ENCODE measurements at regions not wholly inside any gene's neighbourhood (a gene's known extent, or its start where the extent isn't known, plus 50 kb on each side); places are given as distances from the start of the nearest gene placed in this dataset.

GRCh38 chr13:48181482-48182145, 51.4 kb upstream of the ITM2B start:
- DNase-seq, result no peak

- no peak for DNase-seq
These were observed 54.9 kb upstream of the ITM2B start for GRCh38 chr13:48178126-48178525.

- DNase-seq, result no peak
These were observed 56.2 kb upstream of the ITM2B start for GRCh38 chr13:48176781-48177180.

GRCh38 chr13:48175185-48175584, 57.8 kb upstream of the ITM2B start:
- no peak for DNase-seq

GRCh38 chr13:48167866-48168265, 65.1 kb upstream of the ITM2B start:
- no peak for DNase-seq

- DNase-seq, result no peak
These were observed 67.3 kb upstream of the ITM2B start for GRCh38 chr13:48165727-48166126.

- DNase-seq, result no peak
These were observed 67.9 kb upstream of the ITM2B start for GRCh38 chr13:48165063-48165462.

- DNase-seq, result no peak
These were observed 68.2 kb upstream of the MED4 start for GRCh38 chr13:48163061-48163460.

- DNase-seq, result peak; percentile 30
These were observed 67.3 kb upstream of the MED4 start for GRCh38 chr13:48162217-48162616.

- DNase-seq, result peak; percentile 68
These were observed 66.8 kb upstream of the MED4 start for GRCh38 chr13:48161530-48162179.

GRCh38 chr13:48160606-48161278, 65.8 kb upstream of the MED4 start:
- DNase-seq, result no peak

GRCh38 chr13:48159826-48160225, 64.9 kb upstream of the MED4 start:
- no peak for DNase-seq

- no peak for DNase-seq
These were observed 64.5 kb upstream of the MED4 start for GRCh38 chr13:48159401-48159800.

GRCh38 chr13:48158915-48159314, 64.0 kb upstream of the MED4 start:
- no peak for DNase-seq

GRCh38 chr13:48158290-48158689, 63.4 kb upstream of the MED4 start:
- no peak for DNase-seq

GRCh38 chr13:48156466-48156865, 61.6 kb upstream of the MED4 start:
- DNase-seq, result peak; percentile 26

GRCh38 chr13:48155848-48156247, 60.9 kb upstream of the MED4 start:
- DNase-seq, result peak; percentile 65

- no peak for DNase-seq
These were observed 59.8 kb upstream of the MED4 start for GRCh38 chr13:48154671-48155070.

- no peak for DNase-seq
These were observed 58.3 kb upstream of the MED4 start for GRCh38 chr13:48153186-48153585.

GRCh38 chr13:48151363-48152161, 56.7 kb upstream of the MED4 start:
- peak; percentile 45 for DNase-seq

- no peak for DNase-seq
These were observed 53.5 kb upstream of the MED4 start for GRCh38 chr13:48148454-48148853.

- no peak for DNase-seq
These were observed 51.7 kb upstream of the MED4 start for GRCh38 chr13:48146636-48147035.

- DNase-seq, result no peak
These were observed 51.2 kb upstream of the MED4 start for GRCh38 chr13:48146122-48146521.

Data from hematopoietic multipotent progenitor cell treated with erythropoietin and hydrocortisone succinate and interleukin-3 and kit ligand, for 6 days (in vitro differentiated cells).